ENCODE measurements at regions not wholly inside any gene's neighbourhood (a gene's known extent, or its start where the extent isn't known, plus 50 kb on each side); places are given as distances from the start of the nearest gene placed in this dataset.

GRCh38 chr11:38818720-38819119, 2220.7 kb upstream of the RAG2 start:
- Histone ChIP-seq H3K4me3 (no peak overlapping the region), H3K4me1 (no peaks in the 10 kb centered on the region), H3K9me3 (no peaks in the 10 kb centered on the region), H3K27ac (no peak overlapping the region), H3K4me2 (no peak overlapping the region)
- DNase-seq (ENCODE audit: low read depth in 1 of 2, low spot score in 1 of 2), result no peak
- no peak for TF ChIP-seq GATA3 (IDR thresholded peaks at IDR 0.05; ENCODE audit: borderline replicate concordance)
- TF ChIP-seq, protein P1, sequence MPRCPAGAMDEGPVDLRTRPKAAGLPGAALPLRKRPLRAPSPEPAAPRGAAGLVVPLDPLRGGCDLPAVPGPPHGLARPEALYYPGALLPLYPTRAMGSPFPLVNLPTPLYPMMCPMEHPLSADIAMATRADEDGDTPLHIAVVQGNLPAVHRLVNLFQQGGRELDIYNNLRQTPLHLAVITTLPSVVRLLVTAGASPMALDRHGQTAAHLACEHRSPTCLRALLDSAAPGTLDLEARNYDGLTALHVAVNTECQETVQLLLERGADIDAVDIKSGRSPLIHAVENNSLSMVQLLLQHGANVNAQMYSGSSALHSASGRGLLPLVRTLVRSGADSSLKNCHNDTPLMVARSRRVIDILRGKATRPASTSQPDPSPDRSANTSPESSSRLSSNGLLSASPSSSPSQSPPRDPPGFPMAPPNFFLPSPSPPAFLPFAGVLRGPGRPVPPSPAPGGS (IDR thresholded peaks at IDR 0.05), result no peak
- no peak for TF ChIP-seq FOSB (CRISPR knock-in tag; IDR thresholded peaks at IDR 0.05)
- TF ChIP-seq NFE2L2 (conservative IDR thresholded peaks at IDR 0.05; ENCODE audit: low read length), result no peak
- no peak for TF ChIP-seq RARB (CRISPR knock-in tag; IDR thresholded peaks at IDR 0.05)
- no peak for TF ChIP-seq CTCF (IDR thresholded peaks at IDR 0.05)
- TF ChIP-seq MAFK (IDR thresholded peaks at IDR 0.05; ENCODE audit: partially characterized antibody), result no peak
- TF ChIP-seq ZC3H11A (IDR thresholded peaks at IDR 0.05), result no peak
- POLR2A ChIA-PET, result no interaction called here
- no peak for FAIRE-seq
- no peak for ATAC-seq
- CTCF ChIA-PET, result no interaction called here

DNA sequence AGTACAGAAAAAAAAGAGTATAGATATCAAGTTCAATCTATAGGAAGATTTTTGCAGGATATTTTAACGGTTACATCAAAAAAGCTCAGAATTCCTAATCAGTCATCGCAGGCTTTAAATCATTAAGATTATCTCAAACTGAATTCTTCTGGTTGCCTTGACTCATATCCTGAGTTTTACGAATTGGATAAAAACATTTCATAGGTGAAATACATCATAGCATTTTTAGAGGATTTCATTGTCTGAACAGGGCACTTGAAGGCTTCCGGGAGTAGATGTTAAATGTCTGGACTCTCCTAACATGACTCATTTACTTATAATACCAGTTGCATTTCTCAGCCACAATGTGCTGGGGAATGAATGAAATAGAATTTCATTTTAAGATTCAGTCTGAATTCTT, 2216.6 kb upstream of the RAG2 start:
- Histone ChIP-seq H3K4me3 (no peak overlapping the region), H3K4me2 (no peak overlapping the region), H3K4me1 (no peaks in the 10 kb centered on the region), H3K9me3 (no peaks in the 10 kb centered on the region), H3K27ac (no peak overlapping the region)
- POLR2A ChIA-PET, result no interaction called here
- no peak for DNase-seq (ENCODE audit: low read depth in 1 of 2, low spot score in 1 of 2)
- no peak for ATAC-seq
- TF ChIP-seq POLR2AphosphoS2 (conservative IDR thresholded peaks at IDR 0.05; ENCODE audit: low read length) (no peak), FOXS1 (CRISPR knock-in tag; IDR thresholded peaks at IDR 0.05) (no peak), ESRRA (IDR thresholded peaks at IDR 0.05; ENCODE audit: borderline replicate concordance, low read length) (no peak), FOSL2 (IDR thresholded peaks at IDR 0.05) (no peak), FOSL2 (CRISPR knock-in tag; IDR thresholded peaks at IDR 0.05) (no peak), EP300 (IDR thresholded peaks at IDR 0.05) (no peak), CBX8 (IDR thresholded peaks at IDR 0.05) (no peak), EHMT2 (IDR thresholded peaks at IDR 0.05; ENCODE audit: low read depth) (no peak), ZNF302 (CRISPR knock-in tag; IDR thresholded peaks at IDR 0.05) (no peak), PBX3 (IDR thresholded peaks at IDR 0.05) (no peak), POLR2A (IDR thresholded peaks at IDR 0.05; ENCODE audit: low read length) (no peak), MAFK (IDR thresholded peaks at IDR 0.05; ENCODE audit: partially characterized antibody) (no peak), BHLHE40 (IDR thresholded peaks at IDR 0.05; ENCODE audit: low read depth, low read length) (no peak), CTCF (IDR thresholded peaks at IDR 0.05) (no peak)
- TF ChIP-seq, protein P2, sequence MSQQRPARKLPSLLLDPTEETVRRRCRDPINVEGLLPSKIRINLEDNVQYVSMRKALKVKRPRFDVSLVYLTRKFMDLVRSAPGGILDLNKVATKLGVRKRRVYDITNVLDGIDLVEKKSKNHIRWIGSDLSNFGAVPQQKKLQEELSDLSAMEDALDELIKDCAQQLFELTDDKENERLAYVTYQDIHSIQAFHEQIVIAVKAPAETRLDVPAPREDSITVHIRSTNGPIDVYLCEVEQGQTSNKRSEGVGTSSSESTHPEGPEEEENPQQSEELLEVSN (IDR thresholded peaks at IDR 0.05; ENCODE audit: borderline replicate concordance, low read depth), result no peak
- CTCF ChIA-PET, result no interaction called here
- no peak for FAIRE-seq
- WGBS (ENCODE audit: missing lambda C conversion rate), result 45% methylated on average over 4 of the region's 4 CpGs
